ENCODE measurements at regions not wholly inside any gene's neighbourhood (a gene's known extent, or its start where the extent isn't known, plus 50 kb on each side); places are given as distances from the start of the nearest gene placed in this dataset.

DNA sequence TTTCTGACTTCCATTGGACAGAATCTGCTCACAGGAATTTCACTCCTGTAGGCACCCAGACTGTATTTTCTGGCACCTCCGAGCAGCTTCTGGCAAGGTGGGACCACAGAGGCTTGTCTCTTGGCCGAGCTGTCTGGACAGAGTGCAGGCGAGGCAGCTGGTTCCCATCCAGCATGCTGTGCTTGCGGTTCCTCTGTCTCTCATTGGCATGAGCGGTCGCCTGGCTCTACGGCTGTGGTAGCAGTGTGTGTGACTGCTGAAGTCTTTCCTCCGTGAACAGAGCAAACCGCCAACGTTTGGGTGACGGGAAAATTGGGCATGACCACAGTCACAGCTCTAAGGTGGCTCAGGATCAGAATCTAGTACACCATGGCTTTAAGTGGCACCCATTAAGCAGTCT is 411.7 kb upstream of the NETO1 start:
- no peaks in the 10 kb centered on the region for H3K79me2 ChIP-seq (ENCODE audit: control insufficient read depth, insufficient read depth, low read length)
- H3K36me3 ChIP-seq (ENCODE audit: control insufficient read depth, insufficient read depth, low read length) = no peaks in the 10 kb centered on the region
- H2AFZ ChIP-seq (ENCODE audit: low read length) = no peak overlapping the region
- H4K20me1 ChIP-seq (ENCODE audit: control insufficient read depth, extremely low read depth, insufficient read depth, low read length) = no peaks in the 10 kb centered on the region
- no peaks in the 10 kb centered on the region for H3K27me3 ChIP-seq (ENCODE audit: control insufficient read depth, insufficient read depth, low read length)
- H3K4me2 ChIP-seq (ENCODE audit: extremely low read depth, insufficient read depth, low read length) = no peak overlapping the region
- no peaks in the 10 kb centered on the region for H3K4me1 ChIP-seq (ENCODE audit: control insufficient read depth, extremely low read depth, insufficient read depth, low read length)
- no peak for DNase-seq (ENCODE audit: low read depth in 2 of 2)
- no peak overlapping the region for H3K27ac ChIP-seq (ENCODE audit: insufficient read depth, low read length)
- peak overlapping the region in 1 of 4 experiments; percentile 27 for H3K4me3 ChIP-seq (replicated peaks in 1 of 4; ENCODE audit: control extremely low read depth in 1 of 4, insufficient read depth in 1 of 4, low read depth in 3 of 4, low read length in 4 of 4)
- no peak for TF ChIP-seq EZH2 (IDR thresholded peaks at IDR 0.05; ENCODE audit: low read length, missing control alignments)
- TF ChIP-seq, protein P1, sequence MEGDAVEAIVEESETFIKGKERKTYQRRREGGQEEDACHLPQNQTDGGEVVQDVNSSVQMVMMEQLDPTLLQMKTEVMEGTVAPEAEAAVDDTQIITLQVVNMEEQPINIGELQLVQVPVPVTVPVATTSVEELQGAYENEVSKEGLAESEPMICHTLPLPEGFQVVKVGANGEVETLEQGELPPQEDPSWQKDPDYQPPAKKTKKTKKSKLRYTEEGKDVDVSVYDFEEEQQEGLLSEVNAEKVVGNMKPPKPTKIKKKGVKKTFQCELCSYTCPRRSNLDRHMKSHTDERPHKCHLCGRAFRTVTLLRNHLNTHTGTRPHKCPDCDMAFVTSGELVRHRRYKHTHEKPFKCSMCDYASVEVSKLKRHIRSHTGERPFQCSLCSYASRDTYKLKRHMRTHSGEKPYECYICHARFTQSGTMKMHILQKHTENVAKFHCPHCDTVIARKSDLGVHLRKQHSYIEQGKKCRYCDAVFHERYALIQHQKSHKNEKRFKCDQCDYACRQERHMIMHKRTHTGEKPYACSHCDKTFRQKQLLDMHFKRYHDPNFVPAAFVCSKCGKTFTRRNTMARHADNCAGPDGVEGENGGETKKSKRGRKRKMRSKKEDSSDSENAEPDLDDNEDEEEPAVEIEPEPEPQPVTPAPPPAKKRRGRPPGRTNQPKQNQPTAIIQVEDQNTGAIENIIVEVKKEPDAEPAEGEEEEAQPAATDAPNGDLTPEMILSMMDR (conservative IDR thresholded peaks at IDR 0.05 in 1 of 2, IDR thresholded peaks at IDR 0.05 in 1 of 2; ENCODE audit: low read depth in 1 of 2, low read length in 2 of 2) = no peak
- no peaks in the 10 kb centered on the region for H3K9me3 ChIP-seq (ENCODE audit: control insufficient read depth, insufficient read depth, low read depth, low read length)
- no peak overlapping the region for H3K9ac ChIP-seq (ENCODE audit: insufficient read depth, low read length)

DNA sequence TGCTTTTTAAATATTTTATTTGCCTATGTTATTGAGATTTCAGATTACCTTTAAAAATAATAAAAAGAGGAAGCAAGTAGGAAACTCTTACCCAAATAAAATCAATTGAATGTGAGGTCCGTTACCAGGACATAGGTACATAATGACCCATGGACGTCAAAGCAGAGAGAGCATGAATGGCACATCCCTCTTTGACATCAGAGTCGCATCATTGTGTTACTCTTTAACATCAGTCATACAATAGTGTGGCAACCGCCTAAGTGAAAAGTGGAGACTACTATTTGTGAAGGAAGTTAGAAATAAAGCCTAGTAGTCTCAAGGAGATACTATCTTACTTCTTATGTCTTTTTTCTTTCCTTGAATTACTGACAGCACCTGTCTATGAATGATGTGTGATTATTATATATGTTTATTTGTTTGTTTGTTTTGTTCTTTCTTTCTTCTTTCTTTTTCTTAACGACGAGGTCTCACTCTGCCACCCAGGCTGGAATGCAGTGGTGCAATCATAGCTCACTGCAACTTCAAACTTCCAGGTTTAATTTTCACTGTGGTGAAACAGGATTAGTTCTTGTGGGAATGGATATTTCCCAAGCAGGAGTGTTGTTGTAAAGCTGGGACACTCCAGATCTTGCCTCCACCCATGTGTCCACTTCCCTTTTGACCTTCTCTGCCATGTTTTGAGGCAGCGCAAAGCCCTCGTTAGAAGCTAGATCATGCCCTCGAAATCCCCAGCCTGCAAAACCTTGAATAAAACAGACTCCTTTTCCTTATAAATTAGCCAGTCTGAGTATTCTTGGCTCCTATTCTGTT is 407.2 kb upstream of the NETO1 start:
- no peaks in the 10 kb centered on the region for H3K4me1 ChIP-seq (ENCODE audit: control insufficient read depth, extremely low read depth, insufficient read depth, low read length)
- no peaks in the 10 kb centered on the region for H3K27me3 ChIP-seq (ENCODE audit: control insufficient read depth, insufficient read depth, low read length)
- no peak overlapping the region for H3K27ac ChIP-seq (ENCODE audit: insufficient read depth, low read length)
- no peaks in the 10 kb centered on the region for H3K79me2 ChIP-seq (ENCODE audit: control insufficient read depth, insufficient read depth, low read length)
- H3K36me3 ChIP-seq (ENCODE audit: control insufficient read depth, insufficient read depth, low read length) = no peaks in the 10 kb centered on the region
- H4K20me1 ChIP-seq (ENCODE audit: control insufficient read depth, extremely low read depth, insufficient read depth, low read length) = no peaks in the 10 kb centered on the region
- H3K4me3 ChIP-seq (replicated peaks in 1 of 4; ENCODE audit: control extremely low read depth in 1 of 4, insufficient read depth in 1 of 4, low read depth in 3 of 4, low read length in 4 of 4) = no peak overlapping the region
- DNase-seq (ENCODE audit: low read depth in 2 of 2) = no peak
- H2AFZ ChIP-seq (ENCODE audit: low read length) = no peak overlapping the region
- H3K9ac ChIP-seq (ENCODE audit: insufficient read depth, low read length) = no peak overlapping the region
- no peak overlapping the region for H3K4me2 ChIP-seq (ENCODE audit: extremely low read depth, insufficient read depth, low read length)
- no peaks in the 10 kb centered on the region for H3K9me3 ChIP-seq (ENCODE audit: control insufficient read depth, insufficient read depth, low read depth, low read length)
- TF ChIP-seq EZH2 (IDR thresholded peaks at IDR 0.05; ENCODE audit: low read length, missing control alignments) = no peak
- TF ChIP-seq, protein P1 (conservative IDR thresholded peaks at IDR 0.05 in 1 of 2, IDR thresholded peaks at IDR 0.05 in 1 of 2; ENCODE audit: low read depth in 1 of 2, low read length in 2 of 2) = no peak

DNA sequence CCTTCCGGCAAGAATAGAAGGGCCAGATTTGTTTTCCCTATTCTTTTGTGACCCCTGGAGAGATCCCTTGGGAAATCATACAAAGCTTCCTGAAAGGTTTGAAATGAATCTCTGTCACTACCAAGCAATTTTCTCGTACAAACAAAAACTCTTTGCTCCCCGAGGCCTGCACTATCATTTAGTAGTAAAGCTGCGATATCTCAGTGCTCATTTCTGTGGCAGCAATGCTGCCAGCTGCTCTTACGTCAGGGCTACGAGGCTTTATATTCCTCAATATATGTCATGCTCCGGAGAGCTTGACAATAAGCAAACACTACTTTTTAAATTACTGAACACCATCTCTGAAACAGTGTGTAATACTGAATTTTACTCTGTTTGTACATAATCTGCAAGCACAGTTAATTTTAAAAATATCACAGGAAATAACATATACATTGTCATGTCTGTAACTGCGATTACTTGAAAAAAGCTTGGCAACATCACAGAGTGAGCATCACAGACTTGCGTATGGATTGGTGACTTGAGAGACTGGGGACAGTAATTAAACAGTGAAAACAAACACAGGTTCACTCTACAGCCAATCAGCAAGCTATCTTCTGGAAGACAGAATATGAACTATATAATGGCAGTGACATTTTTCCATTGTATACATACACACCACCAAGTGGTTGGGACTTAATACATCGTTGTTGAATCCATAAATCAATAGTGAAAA is 403.3 kb upstream of the NETO1 start:
- no peak for DNase-seq (ENCODE audit: low read depth in 2 of 2)
- no peaks in the 10 kb centered on the region for H3K4me1 ChIP-seq (ENCODE audit: control insufficient read depth, extremely low read depth, insufficient read depth, low read length)
- H3K4me2 ChIP-seq (ENCODE audit: extremely low read depth, insufficient read depth, low read length) = no peak overlapping the region
- H3K4me3 ChIP-seq (replicated peaks in 1 of 4; ENCODE audit: control extremely low read depth in 1 of 4, insufficient read depth in 1 of 4, low read depth in 3 of 4, low read length in 4 of 4) = no peak overlapping the region
- H3K9me3 ChIP-seq (ENCODE audit: control insufficient read depth, insufficient read depth, low read depth, low read length) = no peaks in the 10 kb centered on the region
- no peak for TF ChIP-seq EZH2 (IDR thresholded peaks at IDR 0.05; ENCODE audit: low read length, missing control alignments)
- TF ChIP-seq, protein P1 (conservative IDR thresholded peaks at IDR 0.05 in 1 of 2, IDR thresholded peaks at IDR 0.05 in 1 of 2; ENCODE audit: low read depth in 1 of 2, low read length in 2 of 2) = no peak
- H4K20me1 ChIP-seq (ENCODE audit: control insufficient read depth, extremely low read depth, insufficient read depth, low read length) = no peaks in the 10 kb centered on the region
- no peak overlapping the region for H3K9ac ChIP-seq (ENCODE audit: insufficient read depth, low read length)
- H3K27me3 ChIP-seq (ENCODE audit: control insufficient read depth, insufficient read depth, low read length) = no peaks in the 10 kb centered on the region
- no peak overlapping the region for H3K27ac ChIP-seq (ENCODE audit: insufficient read depth, low read length)
- no peak overlapping the region for H2AFZ ChIP-seq (ENCODE audit: low read length)
- no peaks in the 10 kb centered on the region for H3K36me3 ChIP-seq (ENCODE audit: control insufficient read depth, insufficient read depth, low read length)
- no peaks in the 10 kb centered on the region for H3K79me2 ChIP-seq (ENCODE audit: control insufficient read depth, insufficient read depth, low read length)

Data from fibroblast of lung (primary cell).